Esophagus (tissue), 2 donors: ENCODE measurements at regions not wholly inside any gene's neighbourhood (a gene's known extent, or its start where the extent isn't known, plus 50 kb on each side); places are given as distances from the start of the nearest gene placed in this dataset.
"Not testable (repeated sequence)": the region's sequence is repeated elsewhere in the genome, so short reads cannot be mapped to it uniquely, and the experiment has no call there.

Experiments
- H3K27ac ChIP-seq, 2 donors: one replicate each; pipeline ENCODE4 v1.5.1; 2013; ENCODE audit warnings: low read depth in 2 of 2, mild to moderate bottlenecking in 2 of 2, inconsistent platforms in 1 of 2, low read length in 1 of 2, moderate library complexity in 1 of 2
- H3K27me3 ChIP-seq, 2 donors: one replicate each; pipeline ENCODE4 v1.6.1; 2013; ENCODE audit warnings: low read length in 2 of 2, control low read depth in 1 of 2, mild to moderate bottlenecking in 1 of 2; ENCODE audit not compliant: insufficient read depth in 2 of 2, control insufficient read depth in 1 of 2
- H3K36me3 ChIP-seq, 2 donors: one replicate each; pipeline ENCODE4 v1.6.1; 2013; ENCODE audit warnings: low read length in 1 of 2; ENCODE audit not compliant: control insufficient read depth in 2 of 2, insufficient read depth in 2 of 2
- H3K4me1 ChIP-seq, 2 donors: one replicate each; pipeline ENCODE4 v1.6.1; 2013; ENCODE audit warnings: low read length in 1 of 2; ENCODE audit not compliant: control insufficient read depth in 2 of 2, insufficient read depth in 2 of 2
- H3K4me3 ChIP-seq, 2 donors: one replicate each; pipeline ENCODE4 v1.5.1; 2013; ENCODE audit warnings: low read length in 2 of 2, mild to moderate bottlenecking in 2 of 2, low read depth in 1 of 2, moderate library complexity in 1 of 2
- H3K9me3 ChIP-seq, 2 donors: one replicate each; pipeline ENCODE4 v1.6.1; 2013; ENCODE audit warnings: mild to moderate bottlenecking in 2 of 2, low read depth in 1 of 2, low read length in 1 of 2, moderate library complexity in 1 of 2; ENCODE audit not compliant: control insufficient read depth in 2 of 2, insufficient read depth in 1 of 2
- WGBS, 2 donors: extraction: QIAGEN DNeasy Blood & Tissue Kit; methylation state at CpG; one replicate each; pipeline ENCODE4 v1.1.7; 2013; 5-methylcytosine and 5-hydroxymethylcytosine counted together
- donor health status: healthy with polysubstance abuse.
- donor health status: Bipolar disorder and iron deficiency.

GRCh38 chr4:107380836-107381438, 339.1 kb downstream of the PAPSS1 start:
- Histone ChIP-seq H3K9me3 (no peaks in the 10 kb centered on the region), H3K36me3 (no peaks in the 10 kb centered on the region), H3K27me3 (no peaks in the 10 kb centered on the region), H3K4me1 (no peaks in the 10 kb centered on the region), H3K4me3 (no peak overlapping the region), H3K27ac (no peak overlapping the region)
- 90 to 91% methylated on average over 20 of the region's 20 CpGs for WGBS, 2 donors

- Histone ChIP-seq H3K9me3 (no peaks in the 10 kb centered on the region), H3K4me3 (no peak overlapping the region), H3K36me3 (no peaks in the 10 kb centered on the region), H3K4me1 (no peaks in the 10 kb centered on the region), H3K27ac (no peak overlapping the region), H3K27me3 (no peaks in the 10 kb centered on the region)
- 90 to 95% methylated on average over 4 of the region's 4 CpGs for WGBS, 2 donors
Observed at GRCh38 chr4:107380190-107380589, 339.8 kb downstream of the PAPSS1 start.

GRCh38 chr4:107379054-107379869, 340.8 kb downstream of the PAPSS1 start:
- H3K9me3 ChIP-seq = no peaks in the 10 kb centered on the region
- H3K27ac ChIP-seq = no peak overlapping the region
- H3K36me3 ChIP-seq = no peaks in the 10 kb centered on the region
- WGBS, 2 donors = 61 to 75% methylated on average over 5 of the region's 5 CpGs
- no peaks in the 10 kb centered on the region for H3K27me3 ChIP-seq
- no peaks in the 10 kb centered on the region for H3K4me1 ChIP-seq
- H3K4me3 ChIP-seq = no peak overlapping the region

GRCh38 chr4:107376293-107376692, 340.2 kb upstream of the DKK2 start:
- WGBS, 2 donors = 50 to 72% methylated on average over 1 of the region's 1 CpG
- Histone ChIP-seq H3K9me3 (no peaks in the 10 kb centered on the region), H3K27me3 (no peaks in the 10 kb centered on the region), H3K4me1 (no peaks in the 10 kb centered on the region), H3K36me3 (no peaks in the 10 kb centered on the region), H3K27ac (no peak overlapping the region), H3K4me3 (no peak overlapping the region)

- Histone ChIP-seq H3K9me3 (no peaks in the 10 kb centered on the region), H3K27ac (no peak overlapping the region), H3K27me3 (no peaks in the 10 kb centered on the region), H3K36me3 (no peaks in the 10 kb centered on the region), H3K4me3 (no peak overlapping the region), H3K4me1 (no peaks in the 10 kb centered on the region)
Observed at GRCh38 chr4:107366900-107367299, 330.8 kb upstream of the DKK2 start.

- WGBS, 2 donors = 65 to 68% methylated on average over 5 of the region's 5 CpGs
Observed at GRCh38 chr4:107366016-107366735, 330.1 kb upstream of the DKK2 start.

GRCh38 chr4:107363125-107363524, 327.0 kb upstream of the DKK2 start:
- H3K9me3 ChIP-seq = no peaks in the 10 kb centered on the region
- H3K4me3 ChIP-seq = no peak overlapping the region
- no peaks in the 10 kb centered on the region for H3K36me3 ChIP-seq
- no peaks in the 10 kb centered on the region for H3K4me1 ChIP-seq
- no peak overlapping the region for H3K27ac ChIP-seq
- 26 to 76% methylated on average over 2 of the region's 2 CpGs for WGBS, 2 donors
- no peaks in the 10 kb centered on the region for H3K27me3 ChIP-seq

More at GRCh38 chr4:107366016-107366735, 330.1 kb upstream of the DKK2 start:
- Histone ChIP-seq H3K9me3 (no peaks in the 10 kb centered on the region), H3K36me3 (no peaks in the 10 kb centered on the region), H3K4me1 (no peaks in the 10 kb centered on the region), H3K27me3 (no peaks in the 10 kb centered on the region), H3K27ac (no peak overlapping the region), H3K4me3 (no peak overlapping the region)

- H3K4me3 ChIP-seq = no peak overlapping the region
- H3K27ac ChIP-seq = no peak overlapping the region
- H3K4me1 ChIP-seq = no peaks in the 10 kb centered on the region
- H3K36me3 ChIP-seq = no peaks in the 10 kb centered on the region
- WGBS, 2 donors = 71 to 72% methylated on average over 1 of the region's 1 CpG
- no peaks in the 10 kb centered on the region for H3K9me3 ChIP-seq
- H3K27me3 ChIP-seq = no peaks in the 10 kb centered on the region
Observed at GRCh38 chr4:107359208-107359607, 323.1 kb upstream of the DKK2 start.

GRCh38 chr4:107354304-107354703, 318.2 kb upstream of the DKK2 start:
- H3K36me3 ChIP-seq, H3K27me3 ChIP-seq, H3K4me1 ChIP-seq, H3K9me3 ChIP-seq, H3K4me3 ChIP-seq, H3K27ac ChIP-seq: not testable (repeated sequence)
- 61 to 87% methylated on average over 11 of the region's 11 CpGs for WGBS, 2 donors
